ENCODE measurements at regions not wholly inside any gene's neighbourhood (a gene's known extent, or its start where the extent isn't known, plus 50 kb on each side); places are given as distances from the start of the nearest gene placed in this dataset.

GRCh38 chr6:15960740-15961634 is 167.9 kb upstream of the MYLIP start:
- TF ChIP-seq EZH2 (IDR thresholded peaks at IDR 0.05; ENCODE audit: insufficient read depth, poor library complexity, severe bottlenecking), result no peak
- no peak for TF ChIP-seq EZH2phosphoT487 (IDR thresholded peaks at IDR 0.05; ENCODE audit: insufficient read depth, low read depth)

Data from GM23248 (cell line).